Ishikawa (cell line): ENCODE measurements at regions not wholly inside any gene's neighbourhood (a gene's known extent, or its start where the extent isn't known, plus 50 kb on each side); places are given as distances from the start of the nearest gene placed in this dataset.

Experiments used
- CEBPB ChIP-seq: IDR thresholded peaks from 2 replicates; pipeline ENCODE4 v1.6.1; 2012
- EP300 ChIP-seq: IDR thresholded peaks from 2 replicates; pipeline ENCODE4 v1.6.1; 2012; ENCODE audit warnings: borderline replicate concordance
- FOXM1 ChIP-seq: IDR thresholded peaks from 2 replicates; pipeline ENCODE4 v1.6.1; 2012; ENCODE audit warnings: low read depth, borderline replicate concordance
- TCF12 ChIP-seq: IDR thresholded peaks from 2 replicates; pipeline ENCODE4 v1.6.1; 2012; ENCODE audit warnings: low read depth
- TEAD4 ChIP-seq: IDR thresholded peaks from 2 replicates; pipeline ENCODE4 v1.6.1; 2012
- TF ChIP-seq, protein P1 (sequence below): IDR thresholded peaks from 2 replicates; pipeline ENCODE4 v1.6.1; 2012

GRCh38 chr5:57575839-57576238 lies 93.2 kb upstream of the ACTBL2 start:
- TF ChIP-seq CEBPB (no peak), FOXM1 (no peak), EP300 (no peak), TCF12 (no peak), TEAD4 (no peak)
- TF ChIP-seq, protein P1, sequence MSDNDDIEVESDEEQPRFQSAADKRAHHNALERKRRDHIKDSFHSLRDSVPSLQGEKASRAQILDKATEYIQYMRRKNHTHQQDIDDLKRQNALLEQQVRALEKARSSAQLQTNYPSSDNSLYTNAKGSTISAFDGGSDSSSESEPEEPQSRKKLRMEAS, result no peak
